ENCODE measurements at regions not wholly inside any gene's neighbourhood (a gene's known extent, or its start where the extent isn't known, plus 50 kb on each side); places are given as distances from the start of the nearest gene placed in this dataset.

- H3K4me1 Mint-ChIP-seq = no peaks in the 10 kb centered on the region
- H3K9me3 Mint-ChIP-seq = no peaks in the 10 kb centered on the region
- POLR2A ChIA-PET = no interaction called here
- no peak overlapping the region for H3K4me3 Mint-ChIP-seq
- no peaks in the 10 kb centered on the region for H3K27me3 Mint-ChIP-seq
- no peaks in the 10 kb centered on the region for H3K36me3 Mint-ChIP-seq (ENCODE audit: low read depth)
- CTCF ChIA-PET = no interaction called here
- H3K27ac Mint-ChIP-seq = no peak overlapping the region
- no peak for DNase-seq
Measured at GRCh38 chr18:55805666-55806065, 217.7 kb upstream of the TCF4 start.

DNA sequence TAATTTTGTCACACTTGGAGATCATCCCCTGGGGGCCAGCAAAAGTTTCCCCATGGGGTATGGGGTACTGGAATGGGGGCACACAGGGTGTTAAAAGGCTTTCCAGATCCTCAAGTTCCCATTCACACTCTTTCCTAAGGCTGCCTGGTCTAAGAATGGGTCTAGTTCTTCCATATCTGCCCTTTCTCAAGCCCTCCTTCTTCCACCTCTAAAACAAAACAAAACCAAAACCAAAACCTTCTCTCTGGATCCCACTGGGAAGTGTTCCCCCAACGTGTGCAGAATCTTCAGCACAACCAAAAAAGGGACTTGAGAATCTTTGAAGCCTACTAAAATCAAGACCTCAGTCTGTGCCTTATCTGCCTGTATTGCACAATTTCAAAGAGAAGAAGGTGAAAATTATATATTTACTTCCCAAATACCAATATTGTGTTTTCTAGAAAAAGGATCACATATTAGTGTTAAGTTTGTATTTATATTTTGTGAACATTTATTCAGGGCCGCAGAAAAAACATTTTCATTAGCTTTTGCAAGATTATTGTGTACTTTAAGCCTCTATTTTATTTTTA lies 207.2 kb upstream of the TCF4 start:
- Mint-ChIP-seq H3K4me3 (no peak overlapping the region), H3K36me3 (ENCODE audit: low read depth) (no peaks in the 10 kb centered on the region), H3K9me3 (no peaks in the 10 kb centered on the region), H3K4me1 (no peaks in the 10 kb centered on the region), H3K27me3 (no peaks in the 10 kb centered on the region), H3K27ac (no peak overlapping the region)
- ChIA-PET POLR2A (no interaction called here), CTCF (interaction anchor here (1.2 kb wide), 1 partner anchor 15 kb away, joined by 3 read pairs; no protein-coding TSS in a partner anchor)
- DNase-seq = no peak

DNA sequence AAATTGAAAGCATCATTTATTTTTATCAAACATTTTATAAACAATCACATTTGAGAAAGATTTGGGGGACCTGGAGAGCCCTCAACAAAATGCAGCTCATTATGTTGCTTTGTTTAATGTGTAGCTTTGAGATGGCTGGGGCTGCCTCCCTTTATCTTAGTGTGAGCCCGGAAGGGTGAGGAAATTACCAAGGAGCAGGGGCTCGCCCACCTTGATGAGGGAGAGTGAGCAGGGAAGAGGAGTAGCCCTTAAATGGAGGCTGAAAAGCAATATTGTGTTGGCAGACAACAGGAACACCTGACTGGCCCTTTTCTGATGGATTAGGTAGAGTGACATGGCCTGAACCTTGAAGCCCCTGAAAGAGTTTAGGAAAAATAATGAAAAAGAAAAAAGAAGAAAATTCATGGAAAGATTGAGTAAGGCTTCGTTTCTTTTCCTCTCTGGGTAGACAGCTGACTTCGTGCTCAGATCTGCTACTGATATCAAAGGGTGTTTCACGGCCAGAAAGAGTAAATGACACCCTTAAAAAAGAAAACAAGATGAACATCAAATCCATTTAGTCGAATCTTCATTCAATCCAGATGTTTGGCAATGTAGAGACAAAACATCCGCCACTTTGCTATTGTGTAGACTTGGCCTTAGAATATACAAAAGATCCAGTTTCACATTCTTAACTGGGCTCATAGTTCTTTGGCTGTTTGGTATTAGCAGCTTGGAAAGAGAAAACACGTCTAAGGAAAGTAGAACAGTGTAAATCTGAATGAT lies 206.5 kb upstream of the TCF4 start:
- ChIA-PET CTCF (interaction anchor here (1.2 kb wide), 1 partner anchor 15 kb away, joined by 3 read pairs; no protein-coding TSS in a partner anchor), POLR2A (no interaction called here)
- Mint-ChIP-seq H3K4me3 (no peak overlapping the region), H3K27me3 (no peaks in the 10 kb centered on the region), H3K9me3 (no peaks in the 10 kb centered on the region), H3K36me3 (ENCODE audit: low read depth) (no peaks in the 10 kb centered on the region), H3K27ac (no peak overlapping the region), H3K4me1 (no peaks in the 10 kb centered on the region)
- DNase-seq = no peak

DNA sequence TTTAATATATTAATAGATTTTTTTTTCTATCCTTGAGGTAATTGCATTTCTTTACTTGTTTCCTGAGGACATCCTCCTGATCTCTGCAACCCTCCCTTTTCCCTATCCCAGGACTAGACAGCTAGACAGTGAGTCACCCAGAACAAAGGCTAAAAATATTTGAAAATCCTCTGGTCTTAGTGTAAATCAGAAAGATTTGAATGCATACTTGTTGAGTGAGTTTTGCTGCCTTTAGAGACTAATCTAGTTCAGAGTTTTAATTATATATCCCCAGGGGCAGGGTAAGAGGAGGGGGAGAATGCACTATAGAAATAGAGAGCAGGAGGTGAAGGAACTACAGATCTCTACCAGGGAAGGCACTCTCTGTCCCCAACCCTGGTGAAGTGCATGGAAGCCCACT lies 202.3 kb upstream of the TCF4 start:
- Mint-ChIP-seq H3K9me3 (peaks cover 5% of the 10 kb centered on the region), H3K36me3 (ENCODE audit: low read depth) (no peaks in the 10 kb centered on the region), H3K4me3 (no peak overlapping the region), H3K4me1 (peaks cover 4% of the 10 kb centered on the region), H3K27ac (no peak overlapping the region), H3K27me3 (no peaks in the 10 kb centered on the region)
- ChIA-PET CTCF (no interaction called here), POLR2A (no interaction called here)
- no peak for DNase-seq

DNA sequence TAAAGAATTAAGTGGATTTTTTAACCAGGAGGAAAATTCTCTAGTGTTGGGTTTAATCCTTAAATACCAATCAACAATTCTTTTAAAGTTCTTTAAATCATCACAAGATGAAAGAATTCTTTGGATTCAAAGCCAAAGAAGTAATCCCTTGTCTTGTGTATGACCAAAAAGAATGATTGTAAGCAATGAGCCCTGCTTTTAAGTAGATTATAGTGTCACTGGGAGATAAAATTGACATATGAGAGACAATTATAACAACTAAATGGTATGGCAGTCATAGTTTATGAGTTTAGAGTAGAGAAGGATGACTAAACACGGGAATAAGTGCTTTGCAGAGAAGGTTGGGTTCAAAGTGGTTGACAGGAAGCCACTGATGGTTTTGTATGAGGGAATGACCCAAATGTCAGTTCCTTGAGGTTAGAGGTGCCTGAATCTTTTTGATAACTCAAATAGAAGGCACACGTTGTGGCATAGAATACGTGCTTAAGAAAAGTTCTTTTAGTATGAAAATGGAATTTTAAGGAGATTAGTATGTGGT lies 199.6 kb upstream of the TCF4 start:
- POLR2A ChIA-PET = no interaction called here
- no peak for DNase-seq

DNA sequence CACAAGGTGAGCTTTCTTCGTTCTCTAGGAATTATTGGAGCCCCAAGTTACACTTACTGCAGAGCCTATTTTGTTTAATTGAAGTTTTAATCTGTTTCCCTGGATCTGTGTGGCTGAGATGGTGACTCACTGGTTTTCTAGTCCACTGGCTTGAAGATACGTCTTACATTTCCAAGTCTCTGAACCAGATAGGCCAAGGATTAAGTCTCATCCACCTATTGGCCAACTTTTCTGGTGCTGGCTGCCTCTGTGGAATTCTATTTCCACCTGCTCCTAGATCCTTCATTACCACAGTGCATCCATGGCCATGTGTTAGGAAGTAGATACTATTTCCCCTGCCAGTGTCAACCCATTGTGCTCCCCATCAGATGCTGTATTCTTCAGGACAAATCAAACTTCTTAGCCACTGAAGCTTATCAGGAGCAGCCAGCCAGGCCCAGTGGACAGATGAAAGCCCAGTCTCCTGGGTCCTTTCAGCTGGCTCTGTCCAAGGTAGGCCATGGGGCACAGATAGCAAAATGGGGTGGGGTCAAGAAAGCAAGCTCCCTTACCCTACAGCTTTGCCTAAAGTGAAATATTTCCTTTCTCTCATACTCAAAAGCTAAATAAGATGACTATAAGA lies 198.8 kb upstream of the TCF4 start:
- H3K4me3 Mint-ChIP-seq = no peak overlapping the region

More for the DNA sequence above, 199.6 kb upstream of the TCF4 start:
- Mint-ChIP-seq H3K27ac (no peak overlapping the region), H3K36me3 (ENCODE audit: low read depth) (no peaks in the 10 kb centered on the region), H3K4me1 (peaks cover 4% of the 10 kb centered on the region), H3K4me3 (no peak overlapping the region), H3K27me3 (peaks cover 4% of the 10 kb centered on the region), H3K9me3 (peaks cover 5% of the 10 kb centered on the region)
- CTCF ChIA-PET = no interaction called here

GRCh38 chr18:55783921-55784320 lies 195.9 kb upstream of the TCF4 start:
- Mint-ChIP-seq H3K9me3 (peaks cover 2% of the 10 kb centered on the region), H3K4me3 (no peak overlapping the region), H3K27me3 (peaks cover 32% of the 10 kb centered on the region), H3K27ac (no peak overlapping the region), H3K36me3 (ENCODE audit: low read depth) (no peaks in the 10 kb centered on the region), H3K4me1 (peaks cover 12% of the 10 kb centered on the region)
- ChIA-PET CTCF (no interaction called here), POLR2A (no interaction called here)
- no peak for DNase-seq

More for the DNA sequence above, 198.8 kb upstream of the TCF4 start:
- Mint-ChIP-seq H3K9me3 (peaks cover 5% of the 10 kb centered on the region), H3K27me3 (peaks cover 6% of the 10 kb centered on the region), H3K27ac (no peak overlapping the region), H3K36me3 (ENCODE audit: low read depth) (no peaks in the 10 kb centered on the region), H3K4me1 (peaks cover 4% of the 10 kb centered on the region)
- ChIA-PET CTCF (no interaction called here), POLR2A (no interaction called here)
- no peak for DNase-seq

- no peaks in the 10 kb centered on the region for H3K36me3 Mint-ChIP-seq (ENCODE audit: low read depth)
- H3K27ac Mint-ChIP-seq = no peak overlapping the region
- H3K4me3 Mint-ChIP-seq = no peak overlapping the region
- no peaks in the 10 kb centered on the region for H3K9me3 Mint-ChIP-seq
- DNase-seq = no peak
- POLR2A ChIA-PET = no interaction called here
- CTCF ChIA-PET = no interaction called here
- H3K4me1 Mint-ChIP-seq = peaks cover 13% of the 10 kb centered on the region
- peaks cover 48% of the 10 kb centered on the region for H3K27me3 Mint-ChIP-seq
Measured at GRCh38 chr18:55781481-55781957, 193.5 kb upstream of the TCF4 start.

DNA sequence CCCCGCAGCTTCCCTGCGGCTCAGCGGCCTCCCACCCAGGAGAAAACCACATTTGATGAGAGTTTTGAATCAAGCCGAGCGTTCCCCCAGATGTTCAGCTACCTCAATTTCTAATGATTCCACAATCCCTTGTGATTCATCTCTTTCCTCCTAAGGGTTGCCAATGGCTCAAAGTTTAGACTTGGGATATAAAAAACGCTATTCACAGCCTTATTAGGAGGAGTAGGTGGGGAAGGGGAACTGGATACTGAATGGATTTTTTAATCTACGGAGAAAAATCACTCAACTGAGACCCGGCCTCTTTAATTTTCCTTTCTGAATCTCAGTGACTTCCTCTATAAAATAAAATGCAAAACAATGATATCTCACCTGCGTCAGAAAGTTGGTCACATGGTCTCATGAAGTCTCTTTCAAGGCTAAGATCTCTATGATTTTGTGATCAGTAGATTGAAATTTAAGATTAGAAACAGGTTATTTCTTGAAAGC lies 192.6 kb upstream of the TCF4 start:
- POLR2A ChIA-PET = no interaction called here
- Mint-ChIP-seq H3K9me3 (no peaks in the 10 kb centered on the region), H3K27me3 (peaks cover 48% of the 10 kb centered on the region), H3K36me3 (ENCODE audit: low read depth) (no peaks in the 10 kb centered on the region), H3K4me1 (peaks cover 13% of the 10 kb centered on the region), H3K27ac (no peak overlapping the region), H3K4me3 (no peak overlapping the region)
- no peak for DNase-seq
- CTCF ChIA-PET = no interaction called here

DNA sequence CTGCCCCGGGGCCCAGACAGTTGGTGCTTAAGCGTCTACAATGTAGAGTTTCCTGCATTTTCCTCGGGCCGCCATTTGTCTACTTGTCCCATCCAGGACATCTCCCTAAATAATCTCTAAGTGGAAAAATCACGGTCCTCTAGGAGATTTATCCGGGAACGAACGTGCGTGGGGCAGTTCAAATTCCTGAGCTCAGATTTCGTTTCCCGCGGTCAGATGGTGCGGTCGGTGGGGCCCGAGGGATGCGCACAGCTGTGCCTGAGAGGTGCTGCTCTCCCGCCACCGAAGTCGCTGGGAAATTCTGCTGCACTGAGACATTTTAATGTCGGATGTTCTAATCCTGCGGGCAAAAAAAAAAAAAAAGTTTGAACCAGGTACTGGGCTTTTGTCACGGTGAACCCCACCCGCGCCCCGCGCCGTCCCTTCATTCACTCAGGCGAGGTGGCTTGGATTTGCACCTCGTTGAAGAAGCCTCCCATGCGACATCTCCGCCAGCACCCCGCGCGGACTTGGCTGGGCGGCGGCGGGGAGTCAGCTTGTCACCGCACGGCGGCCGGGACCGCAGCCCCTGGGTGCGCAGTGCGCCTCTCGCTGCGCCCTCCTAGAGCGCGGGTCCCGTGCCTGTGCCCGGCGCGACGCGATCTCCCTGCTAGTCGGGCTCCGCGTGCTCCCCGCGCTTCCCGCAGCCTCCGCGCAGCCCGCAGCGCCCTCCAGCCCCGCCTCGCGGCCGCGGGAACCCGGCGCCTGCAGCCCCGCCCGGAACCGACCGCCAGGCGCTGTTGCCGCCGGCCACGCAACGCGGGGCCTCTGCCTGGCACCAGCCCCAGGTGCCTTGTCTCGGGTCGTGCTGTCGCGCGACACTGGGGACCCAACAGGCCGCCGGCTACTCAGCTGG lies 191.9 kb upstream of the TCF4 start:
- CTCF ChIA-PET = interaction anchor here (0.9 kb wide), 1 partner anchor 15 kb away, joined by 3 read pairs; no protein-coding TSS in a partner anchor
- peak overlapping the region; percentile 48 for H3K4me3 Mint-ChIP-seq

DNA sequence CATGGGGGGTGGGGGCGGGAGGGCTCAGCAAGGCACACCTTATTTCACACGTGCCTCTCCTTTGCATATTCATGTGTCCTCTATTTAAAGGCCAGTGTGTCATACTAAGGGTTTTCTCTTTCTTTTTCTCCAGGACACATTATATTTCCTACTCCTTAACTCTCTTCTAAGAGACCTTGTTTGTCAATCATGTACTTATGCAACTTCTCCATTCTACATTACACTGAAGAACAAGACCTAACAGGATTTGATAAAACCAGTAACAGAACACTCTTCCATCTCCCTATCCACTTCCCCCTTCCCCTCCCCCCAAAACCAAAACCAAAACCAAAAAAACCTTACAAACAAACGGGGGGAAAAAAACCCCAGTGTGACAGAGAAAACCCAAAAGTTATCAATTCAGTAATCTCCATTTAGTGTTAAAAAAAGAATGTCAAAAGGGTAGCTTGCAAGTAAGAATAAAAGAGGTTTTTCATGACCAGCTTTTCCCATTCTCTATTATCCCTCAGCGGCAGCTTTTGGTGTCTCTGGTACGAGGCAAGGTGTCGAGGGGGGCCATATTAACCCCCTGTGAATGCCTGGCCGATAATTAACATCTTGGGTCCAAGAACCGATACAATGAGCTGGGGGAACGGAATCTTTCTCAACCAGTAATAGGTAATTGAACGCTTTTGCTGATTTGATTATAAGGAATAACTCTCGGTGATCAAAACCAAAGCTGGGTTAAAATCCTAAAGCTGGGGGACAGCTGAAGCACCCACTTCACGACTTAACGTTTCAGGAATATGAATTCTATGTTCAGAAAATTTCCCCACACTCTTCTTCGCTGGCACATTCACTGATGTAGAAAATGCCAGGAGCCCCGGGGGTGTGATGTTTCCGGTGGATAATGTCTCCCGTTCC lies 191.0 kb upstream of the TCF4 start:
- POLR2A ChIA-PET = no interaction called here
- H3K4me3 Mint-ChIP-seq = peak overlapping the region; percentile 48
- DNase-seq = no peak
- H3K4me1 Mint-ChIP-seq = peaks cover 13% of the 10 kb centered on the region
- H3K27me3 Mint-ChIP-seq = peaks cover 48% of the 10 kb centered on the region
- H3K9me3 Mint-ChIP-seq = no peaks in the 10 kb centered on the region
- peak overlapping the region; percentile 13 for H3K27ac Mint-ChIP-seq
- CTCF ChIA-PET = interaction anchor here (0.9 kb wide), 1 partner anchor 16 kb away, joined by 3 read pairs; no protein-coding TSS in a partner anchor
- H3K36me3 Mint-ChIP-seq (ENCODE audit: low read depth) = no peaks in the 10 kb centered on the region

More for the DNA sequence above, 191.9 kb upstream of the TCF4 start:
- POLR2A ChIA-PET = no interaction called here
- H3K36me3 Mint-ChIP-seq (ENCODE audit: low read depth) = no peaks in the 10 kb centered on the region
- H3K9me3 Mint-ChIP-seq = no peaks in the 10 kb centered on the region
- no peak for DNase-seq
- H3K4me1 Mint-ChIP-seq = peaks cover 13% of the 10 kb centered on the region
- peaks cover 48% of the 10 kb centered on the region for H3K27me3 Mint-ChIP-seq
- peak overlapping the region; percentile 13 for H3K27ac Mint-ChIP-seq

All from activated CD4-positive, alpha-beta T cell treated with anti-CD3 and anti-CD28 coated beads, Interleukin-2, amount 10 ng/mL, durations not matched to agents 7 days and 5 days (primary cell).